Immature natural killer cell (primary cell): ENCODE measurements at regions not wholly inside any gene's neighbourhood (a gene's known extent, or its start where the extent isn't known, plus 50 kb on each side); places are given as distances from the start of the nearest gene placed in this dataset.
"Not testable (repeated sequence)": the region's sequence is repeated elsewhere in the genome, so short reads cannot be mapped to it uniquely, and the experiment has no call there.

Experiments used
- DNase-seq, 3 donors: peaks; one replicate each; pipeline ENCODE4 v3.0.0; 2022; ENCODE audit warnings: mixed read lengths in 1 of 3
- H3K27ac Mint-ChIP-seq, 6 donors: one replicate each; pipeline ENCODE4 v1.8.0; 2020; ENCODE audit warnings: mixed read lengths in 6 of 6, mild to moderate bottlenecking in 5 of 6, inconsistent platforms in 4 of 6, moderate library complexity in 3 of 6
- H3K27me3 Mint-ChIP-seq, 3 donors: one replicate each; pipeline ENCODE4 v1.8.0; 2020 to 2021; ENCODE audit warnings: low read depth in 3 of 3, mild to moderate bottlenecking in 3 of 3, mixed read lengths in 3 of 3, moderate library complexity in 3 of 3, inconsistent platforms in 1 of 3
- H3K36me3 Mint-ChIP-seq, 3 donors: one replicate each; pipeline ENCODE4 v1.8.0; 2020; ENCODE audit warnings: mixed read lengths in 3 of 3, inconsistent platforms in 2 of 3, mild to moderate bottlenecking in 2 of 3
- H3K4me1 Mint-ChIP-seq, 2 donors: one replicate each; pipeline ENCODE4 v1.8.0; 2020; ENCODE audit warnings: inconsistent platforms in 2 of 2, mild to moderate bottlenecking in 2 of 2, mixed read lengths in 2 of 2, moderate library complexity in 1 of 2
- H3K4me3 Mint-ChIP-seq, 5 donors: one replicate each; pipeline ENCODE4 v1.8.0; 2020; ENCODE audit warnings: mild to moderate bottlenecking in 5 of 5, mixed read lengths in 5 of 5, inconsistent platforms in 3 of 5, moderate library complexity in 3 of 5
- H3K9me3 Mint-ChIP-seq, 6 donors: one replicate each; pipeline ENCODE4 v1.8.0; 2020; ENCODE audit warnings: mild to moderate bottlenecking in 6 of 6, mixed read lengths in 6 of 6, inconsistent platforms in 4 of 6, moderate library complexity in 3 of 6

DNA sequence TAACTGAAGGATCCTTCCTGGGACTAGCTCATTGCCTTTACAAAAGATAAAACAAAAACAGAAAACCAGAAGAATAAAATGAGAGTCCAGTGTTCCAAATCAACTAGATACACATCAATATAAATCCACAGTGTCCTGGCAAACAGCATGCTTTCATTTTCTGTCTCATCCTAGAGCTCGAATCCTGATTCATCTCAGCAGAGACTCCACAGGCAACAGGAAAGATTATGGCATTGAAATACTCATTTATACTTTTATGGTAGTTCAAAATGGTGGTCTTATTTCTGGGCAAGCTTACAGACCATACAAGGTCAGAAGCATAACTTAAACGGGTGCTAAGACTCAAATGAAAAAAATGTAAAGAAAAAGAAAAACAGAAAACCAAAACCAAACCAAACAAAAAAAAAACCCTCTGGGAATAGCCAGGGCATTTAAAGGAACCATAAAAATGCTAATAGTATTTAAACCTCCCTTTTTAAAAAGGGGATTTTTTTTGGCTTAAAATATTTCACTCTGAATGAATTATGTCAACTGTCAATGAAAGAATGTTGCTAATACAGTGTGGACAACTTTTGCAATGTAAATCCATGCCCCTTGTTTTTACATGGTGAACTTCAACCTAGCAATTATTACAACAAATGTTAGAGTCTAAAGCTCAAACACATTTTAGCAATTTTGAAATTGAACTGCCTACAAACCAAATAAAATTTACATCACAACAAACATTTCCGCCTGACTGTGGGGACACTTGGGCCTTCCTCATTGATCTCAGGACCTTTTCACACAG, 57.9 kb downstream of the GPR101 start:
- DNase-seq = no peak
- H3K4me1 Mint-ChIP-seq = no peaks in the 10 kb centered on the region
- peaks cover 0 to 3% (median 0%) of the 10 kb centered on the region in 3 donors for H3K36me3 Mint-ChIP-seq
- H3K27me3 Mint-ChIP-seq = peaks cover 1 to 11% (median 7%) of the 10 kb centered on the region in 3 donors
- H3K9me3 Mint-ChIP-seq = peaks cover 3 to 9% (median 8%) of the 10 kb centered on the region in 6 donors
- H3K4me3 Mint-ChIP-seq = no peak overlapping the region
- no peak overlapping the region for H3K27ac Mint-ChIP-seq

DNA sequence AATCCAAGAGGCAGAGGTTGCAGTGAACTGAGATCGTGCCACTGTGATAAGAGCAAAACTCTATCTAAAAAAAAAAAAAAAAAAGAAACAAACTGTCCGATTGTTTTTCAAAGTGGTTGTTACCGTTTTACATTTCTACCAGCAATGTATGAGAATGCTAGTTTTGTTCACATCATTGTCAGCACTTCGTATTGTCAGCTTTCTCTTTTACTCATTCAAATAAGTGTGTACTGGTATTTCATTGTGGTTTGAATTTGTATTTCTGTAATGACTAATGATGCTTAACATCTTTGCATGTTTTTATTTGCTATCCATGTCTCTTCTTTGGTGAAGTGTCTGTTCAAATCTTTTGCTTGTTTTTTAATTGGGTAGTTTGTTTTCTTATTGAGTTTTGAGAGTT, 65.8 kb downstream of the GPR101 start:
- H3K9me3 Mint-ChIP-seq = no peaks in the 10 kb centered on the region
- H3K4me1 Mint-ChIP-seq = no peaks in the 10 kb centered on the region
- H3K4me3 Mint-ChIP-seq = no peak overlapping the region
- H3K27me3 Mint-ChIP-seq = peaks cover 2 to 7% (median 3%) of the 10 kb centered on the region in 3 donors
- no peak for DNase-seq
- no peak overlapping the region for H3K27ac Mint-ChIP-seq
- no peaks in the 10 kb centered on the region for H3K36me3 Mint-ChIP-seq

DNA sequence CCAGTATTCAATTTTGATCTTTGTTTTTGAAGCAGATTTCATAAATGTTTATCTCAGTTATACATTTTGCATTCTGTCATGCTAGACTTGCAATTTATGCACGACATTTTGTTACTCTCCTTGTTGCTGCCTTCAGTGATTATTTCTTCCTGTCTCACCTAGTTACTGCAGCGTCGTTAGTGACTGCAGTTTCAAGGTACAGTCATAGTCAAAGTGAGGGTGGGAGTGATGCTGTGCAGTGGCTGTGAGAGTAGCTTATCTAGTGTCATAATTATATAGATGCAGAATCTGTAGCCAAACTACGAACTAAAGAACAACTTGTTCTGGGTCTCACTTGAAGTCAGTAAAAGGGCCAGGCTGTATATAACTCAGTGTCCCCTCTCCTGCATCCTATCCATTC, 69.8 kb downstream of the GPR101 start:
- Mint-ChIP-seq H3K4me3 (no peak overlapping the region), H3K27me3 (peaks cover 2 to 3% (median 3%) of the 10 kb centered on the region in 3 donors)

DNA sequence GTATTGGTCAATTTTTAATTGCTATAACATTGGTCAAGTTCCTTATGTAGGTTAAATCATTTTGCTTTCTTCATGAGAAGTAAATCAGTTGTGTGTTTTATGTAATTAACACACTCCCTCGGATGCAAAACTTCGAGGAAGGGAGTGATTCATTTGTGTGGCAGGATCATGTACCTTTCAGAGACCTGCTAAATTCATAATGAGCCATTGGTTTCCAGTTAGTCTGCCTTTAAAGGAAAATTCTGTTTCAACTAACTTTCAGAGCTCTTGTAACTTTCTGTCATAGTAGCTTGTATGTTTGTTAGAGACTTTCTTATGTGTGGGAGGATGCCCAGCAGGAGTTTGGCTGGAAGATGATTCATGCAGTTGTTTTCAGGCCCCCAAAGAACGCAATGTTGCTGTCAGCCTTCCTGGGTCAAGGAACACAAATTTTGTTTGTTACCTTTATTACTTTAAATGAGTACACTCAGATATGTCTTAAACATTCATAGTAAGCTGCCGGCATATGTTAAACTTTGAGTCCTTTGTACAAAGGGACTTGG, 72.1 kb downstream of the GPR101 start:
- H3K4me1 Mint-ChIP-seq = no peaks in the 10 kb centered on the region
- no peaks in the 10 kb centered on the region for H3K36me3 Mint-ChIP-seq
- no peak for DNase-seq
- H3K27ac Mint-ChIP-seq = no peak overlapping the region
- no peak overlapping the region for H3K4me3 Mint-ChIP-seq
- H3K9me3 Mint-ChIP-seq = no peaks in the 10 kb centered on the region
- H3K27me3 Mint-ChIP-seq = peaks cover 0 to 4% (median 2%) of the 10 kb centered on the region in 3 donors

More for the DNA sequence above, 69.8 kb downstream of the GPR101 start:
- no peaks in the 10 kb centered on the region for H3K36me3 Mint-ChIP-seq
- H3K27ac Mint-ChIP-seq = no peak overlapping the region
- no peaks in the 10 kb centered on the region for H3K9me3 Mint-ChIP-seq
- H3K4me1 Mint-ChIP-seq = no peaks in the 10 kb centered on the region
- no peak for DNase-seq

DNA sequence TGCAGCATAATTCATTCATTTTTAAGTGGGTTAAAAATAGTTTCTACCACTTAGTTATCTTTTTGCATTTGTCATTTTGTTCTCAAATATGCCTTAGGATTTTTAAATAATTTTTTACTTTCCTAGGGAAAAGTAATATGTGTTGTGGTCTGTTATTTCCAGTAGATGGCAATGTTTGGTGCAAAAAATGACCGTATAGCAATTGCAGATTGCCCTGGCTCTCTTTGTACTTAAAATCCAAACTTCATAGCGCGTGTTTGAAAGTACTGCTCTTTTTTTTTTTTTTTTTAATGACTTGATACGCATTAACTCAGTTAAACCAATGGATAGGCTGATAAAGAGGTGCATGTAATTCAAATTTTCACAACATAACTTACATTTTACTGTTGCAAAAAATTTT, 74.4 kb upstream of the RBMX start:
- Mint-ChIP-seq H3K27ac (no peak overlapping the region), H3K9me3 (no peaks in the 10 kb centered on the region), H3K4me1 (no peaks in the 10 kb centered on the region), H3K4me3 (no peak overlapping the region), H3K27me3 (peaks cover 0 to 7% (median 0%) of the 10 kb centered on the region in 3 donors), H3K36me3 (no peaks in the 10 kb centered on the region)
- peak in 1 of 3 donors; percentile 9 for DNase-seq

DNA sequence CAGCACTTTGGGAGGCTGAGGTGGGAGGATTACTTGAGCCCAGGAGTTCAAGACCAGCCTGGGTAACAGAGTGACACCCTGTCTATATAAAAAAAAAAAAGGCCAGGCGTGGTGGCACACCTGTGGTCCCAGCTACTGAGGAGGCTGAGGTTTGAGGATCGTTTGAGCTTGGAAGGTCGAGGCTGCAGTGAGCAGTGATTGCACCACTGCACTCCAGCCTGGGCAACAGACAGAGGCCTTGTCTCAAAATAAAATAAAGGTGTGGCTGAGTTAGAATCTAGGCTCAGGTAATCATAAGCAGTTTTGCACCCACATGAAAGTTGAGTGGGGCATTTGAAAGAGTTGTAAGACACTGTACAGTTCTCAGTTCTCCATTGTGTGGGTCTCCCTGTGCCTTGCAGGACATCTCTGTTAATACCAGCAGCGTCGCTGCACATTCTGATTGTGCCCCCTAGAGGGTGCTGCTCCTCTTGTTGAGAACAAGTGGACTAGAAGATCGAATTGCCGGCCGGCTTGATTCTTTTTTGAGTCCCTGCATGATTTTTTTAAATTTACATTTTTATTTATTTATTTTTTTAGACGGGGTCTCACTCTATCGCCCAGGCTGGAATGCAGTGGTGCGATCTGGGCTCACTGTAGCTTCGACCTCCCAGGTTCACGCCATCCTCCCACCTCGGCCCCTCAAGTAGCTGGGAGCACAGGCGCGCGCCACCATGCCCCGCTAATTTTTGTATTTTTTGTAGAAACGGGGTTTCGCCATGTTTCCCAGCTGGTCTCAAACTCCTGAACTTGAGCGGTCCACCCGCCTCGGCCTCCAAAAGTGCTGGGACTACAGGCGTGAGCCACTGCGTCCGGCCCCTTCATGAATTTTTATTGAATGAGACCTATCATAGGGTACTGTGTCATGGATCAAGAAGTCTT, 73.6 kb upstream of the RBMX start:
- Mint-ChIP-seq H3K36me3 (no peaks in the 10 kb centered on the region), H3K27ac (no peak overlapping the region), H3K27me3 (peaks cover 0 to 7% (median 0%) of the 10 kb centered on the region in 3 donors)

DNA sequence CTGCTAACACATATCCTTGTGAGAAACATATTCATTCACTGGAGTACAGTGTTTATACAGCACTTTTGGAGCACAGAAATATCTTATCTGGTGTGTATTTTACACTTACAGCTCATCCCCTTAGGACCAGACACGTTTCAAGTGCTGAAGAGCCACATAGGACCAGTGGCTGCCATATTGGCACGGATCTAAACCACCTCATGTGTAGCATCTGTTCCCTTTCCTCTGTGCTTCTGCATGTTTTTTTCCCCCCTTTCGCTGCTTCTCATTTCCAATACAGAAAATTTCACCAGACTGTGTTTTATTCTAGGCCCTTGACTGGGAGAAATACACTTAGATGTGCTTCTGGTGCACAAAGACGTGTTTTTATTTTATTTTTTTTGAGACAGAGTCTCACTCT, 69.7 kb upstream of the RBMX start:
- Mint-ChIP-seq H3K36me3 (no peaks in the 10 kb centered on the region), H3K27ac (no peak overlapping the region), H3K4me1 (no peaks in the 10 kb centered on the region), H3K4me3 (no peak overlapping the region), H3K9me3 (no peaks in the 10 kb centered on the region), H3K27me3 (peaks cover 0 to 3% (median 0%) of the 10 kb centered on the region in 3 donors)
- no peak for DNase-seq

More for the DNA sequence above, 73.6 kb upstream of the RBMX start:
- DNase-seq = peak; percentile 17 to 34 (median 23)
- no peaks in the 10 kb centered on the region for H3K4me1 Mint-ChIP-seq
- H3K4me3 Mint-ChIP-seq = no peak overlapping the region
- no peaks in the 10 kb centered on the region for H3K9me3 Mint-ChIP-seq

DNA sequence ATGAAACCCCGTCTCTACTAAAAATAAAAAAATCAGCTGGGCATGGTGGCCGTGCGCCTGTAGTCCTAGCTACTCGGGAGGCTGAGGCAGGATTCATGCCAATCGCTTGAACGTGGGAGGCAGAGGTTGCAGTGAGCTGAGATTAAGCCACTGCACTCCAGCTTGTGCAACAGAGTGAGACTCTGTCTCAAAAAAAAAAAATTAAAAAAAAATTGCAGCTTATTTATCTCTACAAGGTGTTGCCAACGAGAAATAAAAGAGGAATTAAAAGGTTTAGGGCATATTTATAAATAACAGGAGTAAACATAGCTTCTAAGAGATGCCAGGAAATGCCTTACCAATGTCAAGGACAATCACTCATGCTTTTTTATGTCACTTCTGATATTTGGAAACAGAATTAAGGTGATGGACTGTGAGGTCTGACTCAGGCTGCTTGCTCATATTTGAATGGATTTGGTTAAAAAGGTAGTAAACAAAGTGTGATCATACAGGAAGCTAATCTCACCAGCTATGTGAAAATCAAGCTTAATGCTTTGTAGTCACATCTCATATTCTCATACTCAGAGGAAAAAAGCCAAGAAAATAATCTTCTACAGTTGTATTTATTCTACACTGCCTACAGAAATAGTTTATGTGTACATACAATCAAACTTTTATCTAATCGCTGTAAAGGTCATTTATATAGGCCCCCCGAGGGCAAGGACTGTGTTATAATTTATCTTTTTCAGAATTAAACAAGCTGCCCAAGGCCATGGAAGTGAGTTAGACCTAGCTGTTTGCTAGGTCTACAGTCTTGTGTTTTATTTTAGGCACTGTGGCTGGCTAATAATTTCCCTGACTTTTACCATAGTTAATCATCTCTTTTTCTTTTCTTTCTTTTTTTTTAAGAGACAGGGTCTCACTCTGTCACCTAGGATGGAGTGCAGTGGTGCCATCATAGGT, 61.1 kb upstream of the RBMX start:
- peaks cover 0 to 4% (median 0%) of the 10 kb centered on the region in 3 donors for H3K36me3 Mint-ChIP-seq
- peaks cover 0 to 6% (median 0%) of the 10 kb centered on the region in 3 donors for H3K27me3 Mint-ChIP-seq
- peaks cover 0 to under 1% of the 10 kb centered on the region in 2 donors for H3K4me1 Mint-ChIP-seq
- no peak overlapping the region for H3K4me3 Mint-ChIP-seq
- no peak for DNase-seq
- H3K9me3 Mint-ChIP-seq = no peaks in the 10 kb centered on the region
- no peak overlapping the region for H3K27ac Mint-ChIP-seq

DNA sequence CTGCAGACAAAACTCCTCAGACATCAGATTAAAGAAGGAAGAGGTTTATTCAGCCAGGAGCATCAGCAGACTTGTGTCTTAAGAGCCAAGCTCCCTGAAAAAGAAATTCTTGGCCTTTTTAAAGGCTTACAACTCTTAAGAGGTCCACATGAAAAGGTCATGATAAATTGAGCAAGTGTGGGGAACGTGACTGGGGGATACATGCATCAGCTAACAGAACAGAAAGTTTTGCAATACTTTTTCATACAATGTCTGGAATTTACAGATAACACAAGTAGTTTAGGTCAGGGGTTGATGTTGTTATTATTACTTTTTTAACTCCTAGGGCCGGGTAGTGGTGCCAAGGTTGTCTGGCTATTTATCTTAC, 55.6 kb upstream of the RBMX start:
- no peaks in the 10 kb centered on the region for H3K9me3 Mint-ChIP-seq
- peak overlapping the region; percentile 73 to 91 (median 87) for H3K27ac Mint-ChIP-seq
- peaks cover 16 to 19% of the 10 kb centered on the region in 2 donors for H3K4me1 Mint-ChIP-seq
- peaks cover 0 to 6% (median 3%) of the 10 kb centered on the region in 3 donors for H3K27me3 Mint-ChIP-seq
- no peak for DNase-seq
- peaks cover 0 to under 1% (median 0%) of the 10 kb centered on the region in 3 donors for H3K36me3 Mint-ChIP-seq
- H3K4me3 Mint-ChIP-seq = peak overlapping the region; percentile 80 to 82 (median 80)

DNA sequence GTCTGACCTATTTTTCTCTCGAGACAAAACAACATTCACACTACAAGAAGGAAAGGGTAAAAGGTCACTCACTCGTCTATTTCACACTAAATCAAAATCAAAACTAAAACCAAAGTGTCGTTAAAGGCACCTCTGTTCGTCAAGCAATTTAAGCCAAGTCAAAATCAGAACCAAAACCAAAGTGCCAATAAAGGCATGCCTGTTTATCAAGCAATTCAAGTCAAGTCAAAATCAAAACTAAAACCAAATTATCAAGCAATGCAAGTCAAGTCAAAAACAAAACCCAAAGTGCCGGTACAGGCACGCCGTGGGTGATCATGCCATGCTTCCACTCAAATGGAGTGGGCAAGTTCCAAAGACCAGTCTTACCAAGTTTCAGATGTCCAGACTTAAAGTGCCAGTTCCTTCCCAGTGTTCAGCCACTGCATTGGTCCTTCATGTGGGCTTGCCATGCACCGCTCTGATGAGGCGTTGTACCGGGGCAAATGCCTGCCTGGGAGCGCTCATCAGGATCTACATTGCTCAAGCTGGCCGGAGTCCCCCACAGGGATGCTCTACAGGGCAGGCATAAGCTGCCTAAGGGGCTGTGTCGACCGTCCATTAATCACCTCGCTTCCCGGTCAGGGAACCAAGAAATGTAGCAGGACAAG, 55.1 kb upstream of the RBMX start:
- H3K36me3 Mint-ChIP-seq, H3K9me3 Mint-ChIP-seq, H3K27me3 Mint-ChIP-seq: not testable (repeated sequence)
- H3K4me3 Mint-ChIP-seq = peak overlapping the region; percentile 80 to 82 (median 80)
- peaks cover 16 to 19% of the 10 kb centered on the region in 2 donors for H3K4me1 Mint-ChIP-seq
- H3K27ac Mint-ChIP-seq = peak overlapping the region; percentile 73 to 91 (median 87)
- peak; percentile 39 to 54 (median 42) for DNase-seq

DNA sequence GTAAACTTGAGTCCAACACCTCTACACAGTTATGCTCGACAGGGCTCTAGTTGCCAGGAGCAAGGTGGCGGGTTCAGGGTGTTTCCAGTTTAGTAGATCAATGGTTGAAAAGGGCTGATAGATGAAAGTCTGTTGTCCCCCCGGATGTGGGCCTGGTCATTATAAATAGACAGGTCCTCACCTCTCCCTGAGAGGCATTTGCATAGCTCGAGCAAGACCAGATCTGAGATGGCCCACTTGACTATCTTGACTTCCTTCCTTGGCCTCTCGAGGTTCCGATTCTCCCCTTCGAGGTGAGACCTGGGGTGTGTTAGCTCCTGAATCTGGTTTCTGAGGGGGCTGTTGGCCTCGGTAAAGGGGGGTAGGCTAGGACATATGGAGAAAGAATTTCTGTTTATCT, 54.1 kb upstream of the RBMX start:
- peak overlapping the region in 2 of 5 donors; percentile 13 to 16 for H3K4me3 Mint-ChIP-seq
- not testable (repeated sequence) for DNase-seq

DNA sequence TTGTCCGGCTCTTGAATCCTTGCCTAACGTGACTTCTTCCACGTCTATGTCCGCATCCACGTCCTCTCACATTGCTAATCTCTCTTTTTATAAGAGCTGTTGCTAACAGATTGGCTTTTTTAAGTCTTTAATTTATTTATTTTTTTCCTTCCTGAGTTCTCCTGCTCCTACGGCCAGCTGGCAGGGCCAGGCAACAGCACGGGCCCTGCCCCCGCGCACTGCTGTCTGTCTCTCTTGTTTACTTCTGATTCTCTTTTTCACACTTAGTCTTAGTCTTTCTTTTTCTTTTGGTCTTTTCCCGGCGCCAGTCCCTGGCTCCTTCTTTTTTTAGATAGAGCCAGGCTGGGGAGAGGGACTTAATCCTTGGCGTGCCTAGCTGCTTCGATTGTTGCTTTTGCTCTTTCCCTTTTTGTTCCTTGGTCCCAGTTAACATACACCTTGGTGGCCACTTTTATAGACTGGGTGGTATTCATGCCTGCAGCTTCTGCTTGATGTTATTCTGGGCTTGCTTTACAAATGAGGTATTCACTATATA, 53.2 kb upstream of the RBMX start:
- peaks cover 16 to 19% of the 10 kb centered on the region in 2 donors for H3K4me1 Mint-ChIP-seq
- peaks cover 0 to 5% (median 0%) of the 10 kb centered on the region in 3 donors for H3K36me3 Mint-ChIP-seq
- no peak overlapping the region for H3K27ac Mint-ChIP-seq
- H3K9me3 Mint-ChIP-seq = no peaks in the 10 kb centered on the region
- DNase-seq = no peak
- H3K27me3 Mint-ChIP-seq = peaks cover 0 to 8% (median 0%) of the 10 kb centered on the region in 3 donors
- H3K4me3 Mint-ChIP-seq = no peak overlapping the region

More for the DNA sequence above, 54.1 kb upstream of the RBMX start:
- Mint-ChIP-seq H3K4me1 (peaks cover 16 to 19% of the 10 kb centered on the region in 2 donors), H3K27ac (peak overlapping the region in 4 of 6 donors; percentile 19 to 89 (median 85))
- H3K9me3 Mint-ChIP-seq, H3K36me3 Mint-ChIP-seq, H3K27me3 Mint-ChIP-seq: not testable (repeated sequence)
